H9 (cell line): ENCODE measurements at regions not wholly inside any gene's neighbourhood (a gene's known extent, or its start where the extent isn't known, plus 50 kb on each side); places are given as distances from the start of the nearest gene placed in this dataset.

Experiments used
- DNase-seq: peaks from one replicate; pipeline ENCODE4 v3.0.0-alpha.2; 2017
- H2AFZ ChIP-seq: one replicate; pipeline ENCODE4 v1.6.1; 2013; ENCODE audit warnings: mild to moderate bottlenecking, low read length, control low read depth, moderate library complexity
- H2AK5ac ChIP-seq: 2 replicates; pipeline ENCODE4 v1.6.1; 2013; ENCODE audit warnings: low read length, control low read depth, mixed read lengths; ENCODE audit not compliant: insufficient read length
- H2BK120ac ChIP-seq: one replicate; pipeline ENCODE4 v1.6.1; 2013; ENCODE audit warnings: low read depth, mild to moderate bottlenecking, low read length, control low read depth, inconsistent platforms; ENCODE audit not compliant: poor library complexity, severe bottlenecking
- H2BK12ac ChIP-seq: 2 replicates; pipeline ENCODE4 v1.6.1; 2013; ENCODE audit warnings: low read length, control low read depth, mixed read lengths, low read depth; ENCODE audit not compliant: insufficient read length
- H2BK15ac ChIP-seq: 2 replicates; pipeline ENCODE4 v1.6.1; 2013; ENCODE audit warnings: low read depth, low read length, control low read depth
- H2BK20ac ChIP-seq: one replicate; pipeline ENCODE4 v1.6.1; 2013; ENCODE audit warnings: low read depth, mild to moderate bottlenecking, low read length, control low read depth, inconsistent platforms; ENCODE audit not compliant: poor library complexity, severe bottlenecking
- H2BK5ac ChIP-seq: 2 replicates; pipeline ENCODE4 v1.6.1; 2013; ENCODE audit warnings: low read length, control low read depth, mixed read lengths; ENCODE audit not compliant: insufficient read length
- H3K14ac ChIP-seq: 2 replicates; pipeline ENCODE4 v1.6.1; 2013; ENCODE audit warnings: low read length, control low read depth; ENCODE audit not compliant: insufficient read depth
- H3K18ac ChIP-seq: 2 replicates; pipeline ENCODE4 v1.6.1; 2013; ENCODE audit warnings: low read depth, mild to moderate bottlenecking, mixed read lengths, low read length, control low read depth; ENCODE audit not compliant: insufficient read length
- H3K23ac ChIP-seq: 2 replicates; pipeline ENCODE4 v1.6.1; 2013; ENCODE audit warnings: low read length, control low read depth, mixed read lengths, low read depth; ENCODE audit not compliant: insufficient read length
- H3K23me2 ChIP-seq: 2 replicates; pipeline ENCODE4 v1.6.1; 2013; ENCODE audit warnings: low read depth, mild to moderate bottlenecking, mixed read lengths, low read length, control low read depth; ENCODE audit not compliant: insufficient read length, poor library complexity, severe bottlenecking
- H3K27ac ChIP-seq: 2 replicates; pipeline ENCODE4 v1.5.1; 2013; ENCODE audit warnings: low read length, control low read depth, mixed read lengths, low read depth; ENCODE audit not compliant: insufficient read length
- H3K27me3 ChIP-seq: 2 replicates; pipeline ENCODE4 v1.6.1; 2013; ENCODE audit warnings: low read length, control low read depth, inconsistent platforms; ENCODE audit not compliant: insufficient read depth
- H3K4ac ChIP-seq: 2 replicates; pipeline ENCODE4 v1.6.1; 2013; ENCODE audit warnings: low read depth, mild to moderate bottlenecking, control low read depth, inconsistent platforms, low read length, moderate library complexity
- H3K4me1 ChIP-seq: 2 replicates; pipeline ENCODE4 v1.6.1; 2013; ENCODE audit warnings: low read length, control low read depth, inconsistent platforms; ENCODE audit not compliant: insufficient read depth
- H3K4me2 ChIP-seq: 2 replicates; pipeline ENCODE4 v1.6.1; 2013; ENCODE audit warnings: low read length, control low read depth, mixed read lengths; ENCODE audit not compliant: insufficient read length, insufficient read depth
- H3K56ac ChIP-seq: 2 replicates; pipeline ENCODE4 v1.6.1; 2013; ENCODE audit warnings: low read depth, mild to moderate bottlenecking, mixed read lengths, low read length, control low read depth; ENCODE audit not compliant: insufficient read length
- H3K79me1 ChIP-seq: 2 replicates; pipeline ENCODE4 v1.6.1; 2013; ENCODE audit warnings: low read depth, mild to moderate bottlenecking, moderate library complexity, low read length, control low read depth, inconsistent platforms; ENCODE audit not compliant: insufficient read depth, poor library complexity, severe bottlenecking
- H3K79me2 ChIP-seq: 2 replicates; pipeline ENCODE4 v1.6.1; 2013; ENCODE audit warnings: low read length, control low read depth, inconsistent platforms; ENCODE audit not compliant: insufficient read depth
- H3K9ac ChIP-seq: 2 replicates; pipeline ENCODE4 v1.6.1; 2013; ENCODE audit warnings: low read length, control low read depth, mixed read lengths; ENCODE audit not compliant: insufficient read length; ENCODE audit errors: extremely low read depth
- H3K9me3 ChIP-seq: one replicate; pipeline ENCODE4 v1.6.1; 2013; ENCODE audit warnings: low read depth, low read length, inconsistent platforms; ENCODE audit not compliant: control insufficient read depth
- H3T11ph ChIP-seq: one replicate; pipeline ENCODE4 v1.6.1; 2013; ENCODE audit warnings: mild to moderate bottlenecking, low read length, control low read depth, inconsistent platforms
- H4K20me1 ChIP-seq: one replicate; pipeline ENCODE4 v1.6.1; 2013; ENCODE audit not compliant: control insufficient read depth, insufficient read length, insufficient read depth
- H4K5ac ChIP-seq: 2 replicates; pipeline ENCODE4 v1.6.1; 2013; ENCODE audit warnings: low read depth, mild to moderate bottlenecking, mixed read lengths, low read length, control low read depth; ENCODE audit not compliant: insufficient read length
- H4K8ac ChIP-seq: replicated peaks from 2 replicates; pipeline ENCODE4 v1.6.1; 2013; ENCODE audit warnings: low read length, control low read depth, mixed read lengths, low read depth; ENCODE audit not compliant: insufficient read length
- H4K91ac ChIP-seq: 2 replicates; pipeline ENCODE4 v1.6.1; 2013; ENCODE audit warnings: low read depth, mild to moderate bottlenecking, moderate library complexity, mixed read lengths, low read length, control low read depth; ENCODE audit not compliant: insufficient read length
- H3K27ac Mint-ChIP-seq, 3 experiments: 2 replicates in 2 of 3; 3 replicates in 1 of 3; pipeline ENCODE4 v1.8.0; 2020 to 2021; ENCODE audit warnings: mixed read lengths in 3 of 3, mild to moderate bottlenecking in 1 of 3, moderate library complexity in 1 of 3
- H3K27me3 Mint-ChIP-seq: 2 replicates; pipeline ENCODE4 v1.8.0; 2021; ENCODE audit warnings: low read depth, mild to moderate bottlenecking, moderate library complexity, mixed read lengths
- H3K36me3 Mint-ChIP-seq, 3 experiments: 2 replicates in 2 of 3; 3 replicates in 1 of 3; pipeline ENCODE4 v1.8.0; 2020 to 2021; ENCODE audit warnings: low read depth in 3 of 3, mixed read lengths in 3 of 3; ENCODE audit not compliant: insufficient read depth in 1 of 3
- H3K4me1 Mint-ChIP-seq, 2 experiments: 2 replicates each; pipeline ENCODE4 v1.8.0; 2020; ENCODE audit warnings: mixed read lengths in 2 of 2
- H3K4me3 Mint-ChIP-seq, 2 experiments: 2 replicates in 1 of 2; 3 replicates in 1 of 2; pipeline ENCODE4 v1.8.0; 2020 to 2021; ENCODE audit warnings: mild to moderate bottlenecking in 2 of 2, mixed read lengths in 2 of 2, moderate library complexity in 1 of 2
- H3K9me3 Mint-ChIP-seq, 2 experiments: 2 replicates in 1 of 2; 3 replicates in 1 of 2; pipeline ENCODE4 v1.8.0; 2020; ENCODE audit warnings: mild to moderate bottlenecking in 2 of 2, mixed read lengths in 2 of 2, moderate library complexity in 1 of 2
- WGBS: extraction: QIAGEN DNeasy Blood & Tissue Kit; methylation state at CpG from one replicate; pipeline ENCODE4 v1.1.7; 2013; ENCODE audit warnings: missing lambda C conversion rate, low lambda C conversion rate, mixed read lengths; ENCODE audit not compliant: insufficient read length; ENCODE audit errors: extremely low coverage; 5-methylcytosine and 5-hydroxymethylcytosine counted together
- TF ChIP-seq, protein P1 (sequence below): fragments of 200-600 bp; sonication (generic); conservative IDR thresholded peaks from 3 replicates; pipeline ENCODE4 v1.8.0; 2021; ENCODE audit warnings: antibody characterized with exemption, mild to moderate bottlenecking

DNA sequence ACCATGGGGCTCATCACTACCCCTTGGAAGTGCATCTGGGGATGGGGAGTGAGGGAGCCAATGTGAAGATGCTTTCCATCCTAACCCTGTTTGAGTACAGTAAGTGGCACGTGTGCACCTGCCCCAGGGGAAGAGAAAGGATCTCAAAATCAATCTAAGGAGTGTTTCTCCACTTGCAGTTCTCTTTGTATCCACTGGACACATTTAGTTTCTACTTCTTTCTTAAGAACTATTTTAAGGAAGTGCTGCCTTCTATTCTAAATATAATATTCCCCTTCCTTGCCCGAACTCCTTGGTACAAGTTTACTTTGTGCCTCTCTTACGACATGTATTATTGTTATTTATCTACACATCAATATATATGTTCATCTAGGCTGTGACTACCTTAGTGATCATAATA lies 73.8 kb downstream of the TTC6 start:
- Mint-ChIP-seq H3K27me3 (peaks cover 8% of the 10 kb centered on the region), H3K4me1 (0 out of 4 replicates have a peak, but pooled peaks cover 0 to 3% of the 10 kb centered on the region in 2 experiments), H3K36me3 (no peaks in the 10 kb centered on the region), H3K27ac (no peak overlapping the region), H3K4me3 (no peak overlapping the region), H3K9me3 (peaks cover 0 to under 1% of the 10 kb centered on the region in 2 experiments; a peak in 1 of 5 replicates)
- Histone ChIP-seq H2AK5ac (no peak overlapping the region), H3K4me2 (no peak overlapping the region), H2BK12ac (no peak overlapping the region), H3K14ac (no peak overlapping the region), H3K27ac (no peak overlapping the region), H2BK15ac (no peak overlapping the region), H2AFZ (no peak overlapping the region), H3K18ac (no peak overlapping the region), H2BK5ac (no peak overlapping the region), H3K23ac (no peak overlapping the region), H3K9me3 (no peaks in the 10 kb centered on the region), H3K79me2 (no peaks in the 10 kb centered on the region), H4K8ac (no peak overlapping the region), H3K9ac (no peak overlapping the region), H3K56ac (no peak overlapping the region), H3K4me1 (no peaks in the 10 kb centered on the region), H4K5ac (no peak overlapping the region), H3K23me2 (no peaks in the 10 kb centered on the region), H3K27me3 (no peaks in the 10 kb centered on the region; the same call in 1 of the 2 replicates), H2BK120ac (no peak overlapping the region), H4K20me1 (no peaks in the 10 kb centered on the region), H2BK20ac (no peak overlapping the region), H3K79me1 (no peaks in the 10 kb centered on the region), H3K4ac (no peak overlapping the region), H4K91ac (no peak overlapping the region), H3T11ph (no peak overlapping the region)
- WGBS: no CpG with 5 or more reads among the region's 3 CpGs
- no peak for DNase-seq
- TF ChIP-seq, protein P1, sequence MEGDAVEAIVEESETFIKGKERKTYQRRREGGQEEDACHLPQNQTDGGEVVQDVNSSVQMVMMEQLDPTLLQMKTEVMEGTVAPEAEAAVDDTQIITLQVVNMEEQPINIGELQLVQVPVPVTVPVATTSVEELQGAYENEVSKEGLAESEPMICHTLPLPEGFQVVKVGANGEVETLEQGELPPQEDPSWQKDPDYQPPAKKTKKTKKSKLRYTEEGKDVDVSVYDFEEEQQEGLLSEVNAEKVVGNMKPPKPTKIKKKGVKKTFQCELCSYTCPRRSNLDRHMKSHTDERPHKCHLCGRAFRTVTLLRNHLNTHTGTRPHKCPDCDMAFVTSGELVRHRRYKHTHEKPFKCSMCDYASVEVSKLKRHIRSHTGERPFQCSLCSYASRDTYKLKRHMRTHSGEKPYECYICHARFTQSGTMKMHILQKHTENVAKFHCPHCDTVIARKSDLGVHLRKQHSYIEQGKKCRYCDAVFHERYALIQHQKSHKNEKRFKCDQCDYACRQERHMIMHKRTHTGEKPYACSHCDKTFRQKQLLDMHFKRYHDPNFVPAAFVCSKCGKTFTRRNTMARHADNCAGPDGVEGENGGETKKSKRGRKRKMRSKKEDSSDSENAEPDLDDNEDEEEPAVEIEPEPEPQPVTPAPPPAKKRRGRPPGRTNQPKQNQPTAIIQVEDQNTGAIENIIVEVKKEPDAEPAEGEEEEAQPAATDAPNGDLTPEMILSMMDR: no peak
